Fibroblast of mammary gland (primary cell): ENCODE measurements at regions not wholly inside any gene's neighbourhood (a gene's known extent, or its start where the extent isn't known, plus 50 kb on each side); places are given as distances from the start of the nearest gene placed in this dataset.

Source experiments
- DNase-seq: peaks from one replicate; pipeline ENCODE4 v3.0.0-alpha.2; 2010; ENCODE audit warnings: low read depth
- H3K4me3 ChIP-seq: 2 replicates; pipeline ENCODE4 v1.5.1; 2011; ENCODE audit warnings: low read depth, mild to moderate bottlenecking, low read length, moderate library complexity; ENCODE audit not compliant: control insufficient read depth
- CTCF ChIP-seq: conservative IDR thresholded peaks from 2 replicates; pipeline ENCODE4 v1.5.1; 2011; ENCODE audit warnings: low read depth, low read length, inconsistent platforms; ENCODE audit not compliant: control insufficient read depth, insufficient read depth

DNA sequence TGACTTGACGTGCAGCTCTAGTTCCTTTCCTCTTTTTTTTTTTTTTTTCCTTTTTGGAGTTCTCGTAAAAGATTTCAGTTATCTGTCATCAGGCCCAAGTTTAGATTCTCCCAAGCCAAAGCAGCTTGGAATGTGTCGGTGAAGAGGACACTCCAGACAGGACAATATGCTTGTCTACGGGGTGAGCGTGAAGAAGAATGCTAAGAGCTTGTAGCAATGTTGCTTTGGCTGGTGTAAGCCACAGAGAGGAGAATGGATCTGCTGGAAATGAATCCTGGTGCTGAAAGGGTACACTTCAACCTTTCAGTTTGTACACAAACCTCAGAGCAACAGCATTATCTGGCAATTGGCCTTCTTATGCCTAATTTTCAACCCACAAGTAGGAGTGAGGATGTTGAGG, 92.4 kb downstream of the ISL1 start:
- no peak for TF ChIP-seq CTCF
- no peak overlapping the region for H3K4me3 ChIP-seq
- DNase-seq, result no peak

- TF ChIP-seq CTCF, result no peak
- DNase-seq, result no peak
- H3K4me3 ChIP-seq, result no peak overlapping the region
Observed at GRCh38 chr5:51476431-51476830, 93.2 kb downstream of the ISL1 start.

GRCh38 chr5:51479840-51480239, 96.6 kb downstream of the ISL1 start:
- no peak overlapping the region for H3K4me3 ChIP-seq
- DNase-seq, result no peak
- no peak for TF ChIP-seq CTCF

DNA sequence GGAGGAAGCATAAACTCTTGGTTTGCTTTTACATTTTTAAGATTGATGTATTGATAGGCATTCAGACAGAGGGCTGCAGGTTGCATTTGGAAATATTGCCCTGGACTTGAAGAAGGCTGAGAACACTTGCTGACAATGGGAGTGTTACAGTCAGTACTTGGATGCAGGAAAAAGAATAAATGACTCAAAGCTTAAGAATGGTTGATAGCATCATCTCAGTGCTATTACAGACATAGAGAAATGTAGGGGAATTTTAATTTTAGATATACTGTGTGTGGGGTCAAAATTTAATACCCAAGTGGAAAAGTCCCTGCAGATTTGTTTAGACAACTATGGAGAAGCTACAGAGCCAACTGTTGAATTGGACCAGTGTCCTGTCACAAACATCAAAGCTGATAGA, 101.1 kb downstream of the ISL1 start:
- no peak for DNase-seq
- H3K4me3 ChIP-seq, result no peak overlapping the region
- TF ChIP-seq CTCF, result no peak

GRCh38 chr5:51486158-51486557, 102.9 kb downstream of the ISL1 start:
- no peak overlapping the region for H3K4me3 ChIP-seq
- DNase-seq, result no peak
- no peak for TF ChIP-seq CTCF

GRCh38 chr5:51487952-51488351, 104.7 kb downstream of the ISL1 start:
- TF ChIP-seq CTCF, result no peak
- no peak for DNase-seq

More at GRCh38 chr5:51487952-51488351, 104.7 kb downstream of the ISL1 start:
- no peak overlapping the region for H3K4me3 ChIP-seq
